CD4-positive, alpha-beta T cell treated with Interleukin-1 beta for 1 hour (primary cell): ENCODE measurements at regions not wholly inside any gene's neighbourhood (a gene's known extent, or its start where the extent isn't known, plus 50 kb on each side); places are given as distances from the start of the nearest gene placed in this dataset.
"Not testable (repeated sequence)": the region's sequence is repeated elsewhere in the genome, so short reads cannot be mapped to it uniquely, and the experiment has no call there.

Experiments used
- DNase-seq, 2 donors: peaks; one replicate each; pipeline ENCODE4 v3.0.0-alpha.2; 2020 to 2022

GRCh38 chr6:140704008-140704407 is 1329.6 kb upstream of the CITED2 start:
- not testable (repeated sequence) for DNase-seq

DNA sequence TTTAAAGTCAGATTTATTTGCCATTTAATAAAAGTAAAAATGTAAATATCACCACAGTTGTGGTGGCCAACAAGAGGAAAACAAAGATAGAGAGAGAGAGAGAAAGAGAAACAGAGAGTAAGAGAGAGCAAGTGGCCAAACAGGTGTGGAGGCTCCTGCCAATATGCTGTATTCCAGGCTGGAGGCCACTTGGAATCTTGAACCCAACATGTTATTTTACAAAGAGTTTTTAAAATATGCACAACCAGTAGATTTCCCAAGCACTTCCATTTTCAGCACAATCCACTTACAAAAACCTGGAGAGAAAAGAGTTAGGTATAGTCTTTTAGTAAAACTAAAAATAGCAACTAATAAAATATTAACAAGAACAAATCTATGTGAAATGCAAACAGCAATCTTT is 1323.1 kb upstream of the CITED2 start:
- no peak for DNase-seq

GRCh38 chr6:140684776-140685550 is 1310.5 kb upstream of the CITED2 start:
- DNase-seq = no peak

GRCh38 chr6:140677781-140678528 is 1303.5 kb upstream of the CITED2 start:
- no peak for DNase-seq

- no peak for DNase-seq
Measured at GRCh38 chr6:140671926-140672325, 1297.5 kb upstream of the CITED2 start.

DNA sequence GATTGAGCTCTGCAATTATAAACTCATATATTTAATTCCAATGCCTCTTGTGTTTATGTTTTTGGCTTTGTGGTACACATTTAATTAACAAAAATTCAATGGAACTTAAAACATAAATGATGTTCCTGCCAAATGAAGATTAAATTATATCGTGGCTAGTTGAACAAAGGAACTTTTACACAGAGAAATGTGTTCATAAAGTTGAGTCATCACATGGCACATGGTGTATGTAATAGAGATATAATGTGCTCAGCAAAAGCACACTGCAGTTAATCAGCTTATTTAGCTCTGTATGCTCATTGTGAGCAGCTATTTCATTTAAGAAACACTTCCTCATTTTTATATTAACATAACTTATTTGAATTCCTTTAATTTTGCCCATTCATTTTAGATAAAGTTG is 1295.6 kb upstream of the CITED2 start:
- no peak for DNase-seq

- DNase-seq = no peak
Measured at GRCh38 chr6:140669321-140669720, 1294.9 kb upstream of the CITED2 start.

- DNase-seq = no peak
Measured at GRCh38 chr6:140663772-140664171, 1289.3 kb upstream of the CITED2 start.

DNA sequence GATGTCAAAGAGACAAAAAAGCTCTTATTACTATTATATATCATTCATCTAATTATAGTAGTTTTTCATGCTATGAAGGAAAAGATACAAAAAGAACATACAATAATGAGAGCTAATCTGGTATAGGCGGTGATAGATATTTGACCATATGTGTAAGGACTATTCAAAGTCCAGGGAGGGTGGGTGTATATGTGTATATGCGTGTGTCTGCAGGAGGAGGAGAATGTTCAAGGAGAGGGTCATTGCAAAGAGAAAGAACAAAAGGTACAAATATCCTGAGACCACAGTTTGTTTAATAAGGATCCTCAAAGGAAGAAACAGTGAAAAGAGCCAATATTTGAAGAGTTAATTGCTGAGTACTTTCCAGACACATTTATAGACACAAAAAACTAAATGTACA is 1288.6 kb upstream of the CITED2 start:
- no peak for DNase-seq

DNA sequence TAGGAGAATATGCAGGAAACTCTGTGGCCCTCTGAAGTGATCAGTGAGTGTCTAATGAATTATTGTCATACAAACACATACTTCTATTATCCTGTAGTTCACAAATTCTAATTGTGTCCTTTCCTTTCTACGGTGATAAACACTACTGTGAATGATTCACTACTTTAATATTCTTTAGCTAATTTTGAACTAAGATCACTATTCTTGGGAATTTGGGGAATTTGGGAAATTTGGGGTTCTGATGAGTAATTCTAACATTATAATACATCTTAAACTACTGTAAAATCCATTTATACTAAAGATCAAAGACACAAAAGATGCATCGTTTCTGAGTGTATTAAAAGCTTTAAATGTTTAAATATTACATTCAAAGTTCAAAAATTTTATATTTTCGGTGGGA is 1287.2 kb upstream of the CITED2 start:
- DNase-seq = no peak

DNA sequence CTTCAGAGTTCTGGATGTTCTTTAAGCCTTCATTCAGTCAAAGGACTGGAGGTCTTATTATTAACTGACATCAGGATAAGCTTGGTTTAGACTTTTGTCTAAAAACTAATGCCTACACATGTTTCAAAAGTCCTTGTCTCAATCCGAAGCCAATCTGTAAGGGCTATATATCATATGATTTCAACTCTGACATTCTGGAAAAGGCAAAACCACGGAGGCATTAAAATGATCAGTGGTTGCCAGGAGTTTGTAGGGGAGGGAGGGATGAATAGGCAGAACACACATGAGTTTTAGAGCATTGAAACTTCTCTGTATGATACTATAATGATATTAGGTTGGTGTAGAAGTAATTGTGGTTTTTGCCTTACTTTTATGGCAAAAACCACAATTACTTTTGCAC is 1285.8 kb upstream of the CITED2 start:
- no peak for DNase-seq

GRCh38 chr6:140653972-140654371 is 1279.5 kb upstream of the CITED2 start:
- DNase-seq = no peak

- DNase-seq = no peak
Measured at GRCh38 chr6:140653506-140653905, 1279.1 kb upstream of the CITED2 start.

- DNase-seq = not testable (repeated sequence)
Measured at GRCh38 chr6:140649502-140649901, 1275.1 kb upstream of the CITED2 start.

- not testable (repeated sequence) for DNase-seq
Measured at GRCh38 chr6:140647322-140647721, 1272.9 kb upstream of the CITED2 start.

GRCh38 chr6:140644017-140644416 is 1269.6 kb upstream of the CITED2 start:
- no peak for DNase-seq

DNA sequence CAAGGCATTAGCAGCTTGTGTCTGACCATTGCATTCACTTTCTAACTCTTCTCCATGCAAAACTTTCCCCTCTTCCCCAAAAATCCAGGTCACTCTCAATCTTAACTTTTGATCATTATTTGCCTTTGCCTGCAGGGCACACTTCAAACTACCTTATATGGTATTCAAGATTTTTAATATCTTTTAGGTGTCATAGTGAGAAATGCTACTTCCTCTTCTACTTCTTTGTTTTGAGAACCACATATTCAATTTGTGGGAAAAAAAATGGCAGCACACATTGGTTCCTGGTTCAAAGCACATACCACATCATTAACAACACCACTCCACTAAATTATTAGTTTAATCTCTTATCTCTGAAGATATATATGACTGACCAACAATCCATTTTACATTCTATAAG is 1267.0 kb upstream of the CITED2 start:
- no peak for DNase-seq

DNA sequence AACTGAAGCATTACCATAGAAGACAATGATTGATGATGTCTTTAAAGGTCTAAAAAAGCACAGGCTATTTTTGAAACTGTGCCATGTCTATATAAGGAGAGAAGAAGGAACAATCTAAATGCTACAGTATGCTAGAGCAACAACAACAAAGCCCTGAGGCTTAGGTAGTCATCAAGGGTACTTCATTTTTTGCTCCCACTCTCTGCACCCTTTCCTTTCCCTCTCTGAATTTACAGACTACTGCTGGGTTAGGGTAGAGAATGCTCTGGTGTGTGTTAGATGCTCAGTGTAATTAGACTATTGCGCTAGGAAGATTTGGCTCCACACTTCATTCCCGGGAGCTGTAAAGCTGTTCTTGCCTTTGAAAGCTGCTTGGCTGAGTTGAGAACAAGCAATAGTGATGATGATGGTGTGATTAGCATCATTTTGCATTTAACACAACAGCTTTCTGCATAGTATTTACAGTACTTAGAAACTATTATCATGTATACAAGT is 1262.5 kb upstream of the CITED2 start:
- DNase-seq = no peak

DNA sequence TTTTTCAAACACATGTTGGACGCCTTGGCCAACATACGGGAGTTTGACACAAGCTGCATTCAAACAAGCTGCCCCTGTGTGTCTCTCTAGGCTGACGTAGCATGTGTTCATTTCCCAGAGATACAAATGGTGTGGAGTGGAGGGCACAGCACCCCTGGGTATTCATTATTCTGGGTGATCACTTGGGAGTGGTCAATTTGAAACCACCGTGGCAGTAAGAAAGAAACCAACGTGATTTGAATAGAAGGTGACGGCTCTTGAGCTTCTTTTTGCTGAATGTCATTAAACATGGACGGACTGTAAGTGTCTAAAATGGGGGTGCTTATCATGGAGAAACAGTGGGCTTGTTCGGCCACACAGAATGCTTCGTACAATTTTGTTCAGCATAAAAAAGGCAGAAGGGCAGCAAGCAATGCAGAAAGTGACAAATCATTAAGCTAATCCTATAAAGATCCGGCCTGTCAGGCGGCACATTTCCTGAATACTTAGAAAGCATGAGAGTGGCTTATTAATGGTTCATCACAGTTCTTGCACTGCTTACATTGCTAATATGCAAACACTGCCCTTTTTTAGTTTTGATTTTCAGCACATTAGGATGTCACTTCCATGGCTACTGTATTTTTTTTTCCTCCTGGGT is 1261.9 kb upstream of the CITED2 start:
- no peak for DNase-seq

- no peak for DNase-seq
Measured at GRCh38 chr6:140627002-140627401, 1252.6 kb upstream of the CITED2 start.

DNA sequence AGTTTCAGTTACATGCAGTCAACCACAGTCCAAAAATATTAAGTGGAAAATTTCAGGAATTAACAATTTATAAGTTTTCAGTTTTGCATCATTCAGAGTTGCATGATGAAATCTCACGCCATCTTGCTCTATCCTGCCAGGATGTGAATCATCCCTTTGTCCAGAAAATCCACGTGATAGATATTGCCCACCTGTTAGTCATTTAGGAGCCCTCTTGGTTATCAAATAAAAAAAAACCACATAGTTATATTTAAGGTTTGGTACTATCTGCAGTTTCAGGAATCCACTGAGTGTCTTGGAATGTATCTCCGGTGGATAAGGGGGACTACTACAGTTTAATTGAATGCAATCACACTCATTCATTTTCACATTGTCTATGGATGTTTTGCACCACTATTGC is 1249.0 kb upstream of the CITED2 start:
- DNase-seq = no peak

- DNase-seq = no peak
Measured at GRCh38 chr6:140620496-140620895, 1246.0 kb upstream of the CITED2 start.

GRCh38 chr6:140609956-140610355 is 1235.5 kb upstream of the CITED2 start:
- DNase-seq = no peak

- no peak for DNase-seq
Measured at GRCh38 chr6:140609321-140609720, 1234.9 kb upstream of the CITED2 start.
